ENCODE measurements at regions not wholly inside any gene's neighbourhood (a gene's known extent, or its start where the extent isn't known, plus 50 kb on each side); places are given as distances from the start of the nearest gene placed in this dataset.

DNA sequence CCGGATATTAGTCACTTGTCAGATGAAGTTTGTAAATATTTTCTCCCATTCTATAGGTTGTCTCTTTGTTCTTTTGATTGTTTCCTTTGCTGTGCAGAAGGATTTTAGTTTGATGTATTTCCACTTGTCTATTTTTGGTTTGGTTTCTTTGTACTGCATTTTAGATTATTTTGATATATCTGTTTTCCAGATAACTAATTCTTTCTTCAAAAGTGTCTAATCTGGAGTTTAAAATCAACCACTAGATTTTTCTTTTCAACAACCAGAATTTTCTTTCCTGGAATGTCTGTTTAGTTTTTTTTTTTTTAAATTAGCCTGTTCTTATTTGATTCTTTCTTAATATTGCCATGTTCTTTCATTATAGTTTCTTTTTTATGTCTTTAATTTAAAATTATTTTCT, 116.8 kb upstream of the INHBA start:
- Histone ChIP-seq H3K36me3 (ENCODE audit: control insufficient read depth, insufficient read depth, low read length) (no peaks in the 10 kb centered on the region), H3K27ac (ENCODE audit: low read depth, low read length, severe bottlenecking) (no peak overlapping the region), H3K4me3 (ENCODE audit: extremely low read depth, insufficient read depth, low read length, poor library complexity, severe bottlenecking) (no peak overlapping the region), H3K9me3 (ENCODE audit: control insufficient read depth, low read length) (no peaks in the 10 kb centered on the region), H3K4me1 (ENCODE audit: control insufficient read depth, insufficient read depth, low read length, poor library complexity, severe bottlenecking) (no peaks in the 10 kb centered on the region)
- no CpG with 5 or more reads among the region's 1 CpG for WGBS, 2 experiments (ENCODE audit: insufficient coverage in 2 of 2)

GRCh38 chr7:41818765-41819398, 116.0 kb upstream of the INHBA start:
- no peak overlapping the region for H3K4me3 ChIP-seq (ENCODE audit: extremely low read depth, insufficient read depth, low read length, poor library complexity, severe bottlenecking)
- H3K27ac ChIP-seq (ENCODE audit: low read depth, low read length, severe bottlenecking) = no peak overlapping the region
- no peaks in the 10 kb centered on the region for H3K36me3 ChIP-seq (ENCODE audit: control insufficient read depth, insufficient read depth, low read length)
- no peaks in the 10 kb centered on the region for H3K9me3 ChIP-seq (ENCODE audit: control insufficient read depth, low read length)
- H3K4me1 ChIP-seq (ENCODE audit: control insufficient read depth, insufficient read depth, low read length, poor library complexity, severe bottlenecking) = no peaks in the 10 kb centered on the region
- WGBS, 2 experiments (ENCODE audit: insufficient coverage in 2 of 2) = no CpG with 5 or more reads among the region's 1 CpG

DNA sequence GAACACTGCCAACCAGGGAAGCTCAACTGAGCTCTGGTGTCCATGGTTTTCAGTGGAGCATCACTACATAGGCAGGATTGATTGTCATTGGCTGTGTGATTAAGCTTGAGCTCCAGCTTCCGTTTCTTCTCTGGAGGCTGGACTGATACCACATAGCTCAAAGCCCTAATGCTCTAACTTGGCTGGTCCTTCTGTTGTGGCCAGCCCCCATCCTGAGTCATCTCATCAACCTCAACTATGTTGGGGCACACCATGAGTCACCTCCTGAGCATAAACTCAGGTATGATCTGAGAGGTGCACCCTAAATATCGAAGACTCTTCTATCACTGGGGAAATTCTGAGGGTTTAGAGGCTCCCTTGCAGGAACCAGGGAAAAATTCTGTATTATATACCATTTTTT, 114.5 kb upstream of the INHBA start:
- WGBS, 2 experiments (ENCODE audit: insufficient coverage in 2 of 2) = 60 to 100% methylated on average over 1 of the region's 2 CpGs

DNA sequence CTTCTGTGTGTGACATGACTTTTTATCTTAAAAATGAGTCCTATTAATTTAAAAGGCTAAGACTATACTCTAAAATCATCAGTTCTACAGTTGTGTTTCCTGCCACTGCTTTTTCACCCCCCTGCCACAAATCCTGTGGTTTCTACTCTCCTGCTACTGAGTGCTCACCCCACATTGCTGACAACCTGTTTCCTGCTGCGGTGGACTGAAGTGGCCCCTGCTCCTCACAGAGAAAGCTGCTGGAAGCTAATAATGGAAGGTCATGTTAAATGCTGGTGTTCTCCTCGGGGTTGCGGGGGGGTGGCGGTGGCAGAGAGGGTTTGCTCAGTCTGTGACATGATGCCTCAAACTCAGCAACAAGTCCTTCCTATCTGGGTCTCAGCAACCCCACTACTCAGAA, 113.2 kb upstream of the INHBA start:
- no peaks in the 10 kb centered on the region for H3K9me3 ChIP-seq (ENCODE audit: control insufficient read depth, low read length)
- no peaks in the 10 kb centered on the region for H3K4me1 ChIP-seq (ENCODE audit: control insufficient read depth, insufficient read depth, low read length, poor library complexity, severe bottlenecking)
- no peak overlapping the region for H3K4me3 ChIP-seq (ENCODE audit: extremely low read depth, insufficient read depth, low read length, poor library complexity, severe bottlenecking)
- no peak overlapping the region for H3K27ac ChIP-seq (ENCODE audit: low read depth, low read length, severe bottlenecking)
- no peaks in the 10 kb centered on the region for H3K36me3 ChIP-seq (ENCODE audit: control insufficient read depth, insufficient read depth, low read length)
- 80 to 94% methylated on average over 1 to 3 of the region's 4 CpGs for WGBS, 2 experiments (ENCODE audit: insufficient coverage in 2 of 2)

More for the DNA sequence above, 114.5 kb upstream of the INHBA start:
- Histone ChIP-seq H3K4me3 (ENCODE audit: extremely low read depth, insufficient read depth, low read length, poor library complexity, severe bottlenecking) (no peak overlapping the region), H3K36me3 (ENCODE audit: control insufficient read depth, insufficient read depth, low read length) (no peaks in the 10 kb centered on the region), H3K9me3 (ENCODE audit: control insufficient read depth, low read length) (no peaks in the 10 kb centered on the region), H3K27ac (ENCODE audit: low read depth, low read length, severe bottlenecking) (no peak overlapping the region), H3K4me1 (ENCODE audit: control insufficient read depth, insufficient read depth, low read length, poor library complexity, severe bottlenecking) (no peaks in the 10 kb centered on the region)

DNA sequence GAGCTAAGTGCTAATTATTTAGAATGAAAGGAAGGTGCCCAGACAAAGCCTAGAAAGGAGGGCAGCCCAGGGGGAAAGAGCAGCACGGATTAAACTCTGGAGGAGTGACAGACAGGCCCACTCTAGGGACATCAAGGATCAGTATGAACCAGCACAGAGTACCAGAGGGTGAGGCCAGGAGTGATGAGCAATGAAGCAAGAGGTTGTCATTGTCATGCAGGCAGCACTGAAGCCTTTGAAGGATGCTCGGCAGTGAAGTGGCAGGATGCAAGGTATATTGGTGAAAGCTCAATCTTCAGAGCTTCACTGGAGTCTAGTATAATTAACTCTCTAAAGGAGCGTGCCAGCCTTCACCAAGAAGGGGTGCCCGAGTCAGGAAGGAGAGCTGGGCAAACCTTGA, 112.0 kb upstream of the INHBA start:
- Histone ChIP-seq H3K9me3 (ENCODE audit: control insufficient read depth, low read length) (no peaks in the 10 kb centered on the region), H3K4me1 (ENCODE audit: control insufficient read depth, insufficient read depth, low read length, poor library complexity, severe bottlenecking) (no peaks in the 10 kb centered on the region), H3K36me3 (ENCODE audit: control insufficient read depth, insufficient read depth, low read length) (no peaks in the 10 kb centered on the region), H3K4me3 (ENCODE audit: extremely low read depth, insufficient read depth, low read length, poor library complexity, severe bottlenecking) (no peak overlapping the region), H3K27ac (ENCODE audit: low read depth, low read length, severe bottlenecking) (no peak overlapping the region)
- WGBS, 2 experiments (ENCODE audit: insufficient coverage in 2 of 2) = 72 to 73% methylated on average over 4 of the region's 4 CpGs

DNA sequence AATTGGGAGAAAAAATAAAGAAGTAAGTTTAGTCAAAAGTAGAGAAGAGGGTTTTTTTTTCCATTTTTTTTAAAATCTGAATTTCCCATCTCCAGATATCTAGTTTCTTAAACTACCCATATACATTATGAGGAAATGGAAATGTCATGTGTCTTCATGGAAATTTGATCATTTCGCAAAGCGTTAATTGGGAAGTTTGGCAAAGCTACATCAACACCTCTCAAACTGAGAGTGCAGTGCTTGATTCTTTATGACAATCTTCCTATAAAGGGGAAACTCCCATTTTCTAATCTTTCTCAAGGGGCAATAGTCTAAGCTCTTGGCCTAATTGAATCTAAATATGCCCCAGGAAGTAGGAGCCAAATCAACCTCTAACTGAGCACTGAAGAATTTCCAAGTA, 110.4 kb upstream of the INHBA start:
- Histone ChIP-seq H3K27ac (ENCODE audit: low read depth, low read length, severe bottlenecking) (no peak overlapping the region), H3K4me1 (ENCODE audit: control insufficient read depth, insufficient read depth, low read length, poor library complexity, severe bottlenecking) (no peaks in the 10 kb centered on the region), H3K36me3 (ENCODE audit: control insufficient read depth, insufficient read depth, low read length) (no peaks in the 10 kb centered on the region), H3K4me3 (ENCODE audit: extremely low read depth, insufficient read depth, low read length, poor library complexity, severe bottlenecking) (no peak overlapping the region), H3K9me3 (ENCODE audit: control insufficient read depth, low read length) (no peaks in the 10 kb centered on the region)
- no CpG with 5 or more reads among the region's 2 CpGs for WGBS, 2 experiments (ENCODE audit: insufficient coverage in 2 of 2)

GRCh38 chr7:41811941-41812340, 109.1 kb upstream of the INHBA start:
- Histone ChIP-seq H3K4me3 (ENCODE audit: extremely low read depth, insufficient read depth, low read length, poor library complexity, severe bottlenecking) (no peak overlapping the region), H3K4me1 (ENCODE audit: control insufficient read depth, insufficient read depth, low read length, poor library complexity, severe bottlenecking) (no peaks in the 10 kb centered on the region), H3K36me3 (ENCODE audit: control insufficient read depth, insufficient read depth, low read length) (no peaks in the 10 kb centered on the region), H3K9me3 (ENCODE audit: control insufficient read depth, low read length) (no peaks in the 10 kb centered on the region), H3K27ac (ENCODE audit: low read depth, low read length, severe bottlenecking) (no peak overlapping the region)

DNA sequence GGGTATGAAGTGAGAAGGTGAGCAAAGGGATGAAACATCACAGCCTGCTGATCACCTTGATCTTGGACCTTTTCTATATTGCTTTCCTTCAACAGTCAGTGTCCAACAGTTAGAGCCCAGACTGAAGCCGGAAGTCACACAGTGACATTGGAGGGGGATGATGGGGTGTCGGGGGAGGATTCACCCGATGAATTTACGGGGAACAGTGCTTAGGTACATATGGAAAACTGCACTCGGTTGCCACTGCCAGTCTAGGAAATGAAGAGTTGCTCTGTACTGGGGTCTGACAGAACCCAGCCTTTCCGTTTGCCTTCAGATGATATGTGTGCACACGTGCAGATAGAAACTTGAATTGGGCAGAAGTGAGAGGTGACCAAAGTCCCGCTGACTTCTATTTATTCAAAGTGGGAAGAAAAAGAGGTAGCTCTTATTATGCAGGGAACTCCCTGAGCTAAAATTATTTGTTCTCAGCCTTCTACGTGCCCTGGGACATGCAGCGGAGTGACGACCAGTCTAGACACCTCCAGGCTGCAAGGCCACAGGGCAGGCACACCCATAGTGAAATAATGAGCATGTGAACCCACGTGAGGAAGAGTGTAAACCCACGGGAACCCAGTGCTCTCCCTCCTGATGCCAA, 107.2 kb upstream of the INHBA start:
- WGBS, 2 experiments (ENCODE audit: insufficient coverage in 2 of 2) = 91 to 98% methylated on average over 11 to 13 of the region's 13 CpGs
- no peak overlapping the region for H3K4me3 ChIP-seq (ENCODE audit: extremely low read depth, insufficient read depth, low read length, poor library complexity, severe bottlenecking)
- no peaks in the 10 kb centered on the region for H3K4me1 ChIP-seq (ENCODE audit: control insufficient read depth, insufficient read depth, low read length, poor library complexity, severe bottlenecking)
- H3K27ac ChIP-seq (ENCODE audit: low read depth, low read length, severe bottlenecking) = no peak overlapping the region
- no peaks in the 10 kb centered on the region for H3K9me3 ChIP-seq (ENCODE audit: control insufficient read depth, low read length)
- H3K36me3 ChIP-seq (ENCODE audit: control insufficient read depth, insufficient read depth, low read length) = no peaks in the 10 kb centered on the region

DNA sequence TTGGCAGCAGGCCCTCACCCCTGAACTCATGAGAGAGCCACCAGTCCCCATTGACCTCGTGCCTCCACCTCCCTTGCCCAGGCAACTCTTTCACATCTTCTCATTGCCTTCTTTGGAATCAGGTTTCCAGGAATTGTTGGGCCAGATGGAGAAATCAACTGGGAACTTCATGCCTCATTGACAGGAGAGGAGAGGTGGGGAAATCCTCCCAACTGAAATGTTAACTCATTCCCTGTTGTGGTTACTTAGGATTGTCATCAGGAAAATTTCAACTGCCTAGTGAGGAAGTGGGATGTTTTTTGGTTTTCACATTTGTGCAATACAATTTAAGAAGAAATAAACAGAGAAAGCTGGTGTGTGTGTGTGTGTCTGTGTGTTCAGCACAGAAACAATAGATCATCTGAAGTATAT, 106.6 kb upstream of the INHBA start:
- no peak overlapping the region for H3K27ac ChIP-seq (ENCODE audit: low read depth, low read length, severe bottlenecking)

DNA sequence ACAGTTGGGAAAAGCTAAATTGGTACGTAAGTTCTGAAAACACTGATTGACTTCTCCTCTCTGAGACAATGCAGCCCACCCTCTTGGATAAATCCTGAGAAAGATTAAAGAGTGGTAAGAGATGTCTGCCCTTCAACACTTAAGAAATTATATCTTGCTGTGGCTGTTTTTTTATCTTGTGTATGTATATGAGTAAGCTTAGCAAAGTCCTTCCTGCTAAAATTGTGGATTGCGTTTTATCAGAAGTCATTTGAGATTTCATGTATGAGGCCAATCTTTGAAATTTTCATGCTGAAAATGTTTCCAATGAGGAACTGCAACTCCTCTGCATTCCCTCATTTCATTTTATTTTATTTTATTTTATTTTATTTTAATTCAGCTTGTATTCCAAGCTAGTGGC, 106.2 kb upstream of the INHBA start:
- Histone ChIP-seq H3K27ac (ENCODE audit: low read depth, low read length, severe bottlenecking) (no peak overlapping the region), H3K36me3 (ENCODE audit: control insufficient read depth, insufficient read depth, low read length) (no peaks in the 10 kb centered on the region), H3K9me3 (ENCODE audit: control insufficient read depth, low read length) (no peaks in the 10 kb centered on the region), H3K4me1 (ENCODE audit: control insufficient read depth, insufficient read depth, low read length, poor library complexity, severe bottlenecking) (no peaks in the 10 kb centered on the region), H3K4me3 (ENCODE audit: extremely low read depth, insufficient read depth, low read length, poor library complexity, severe bottlenecking) (no peak overlapping the region)
- WGBS, 2 experiments (ENCODE audit: insufficient coverage in 2 of 2) = 100% methylated on average over 1 of the region's 2 CpGs; no CpG with 5 or more reads in 1 of the 2 experiments

More for the DNA sequence above, 106.6 kb upstream of the INHBA start:
- Histone ChIP-seq H3K36me3 (ENCODE audit: control insufficient read depth, insufficient read depth, low read length) (no peaks in the 10 kb centered on the region), H3K4me1 (ENCODE audit: control insufficient read depth, insufficient read depth, low read length, poor library complexity, severe bottlenecking) (no peaks in the 10 kb centered on the region), H3K4me3 (ENCODE audit: extremely low read depth, insufficient read depth, low read length, poor library complexity, severe bottlenecking) (no peak overlapping the region), H3K9me3 (ENCODE audit: control insufficient read depth, low read length) (no peaks in the 10 kb centered on the region)
- WGBS, 2 experiments (ENCODE audit: insufficient coverage in 2 of 2) = 80% methylated on average over 1 of the region's 1 CpG; no CpG with 5 or more reads in 1 of the 2 experiments

GRCh38 chr7:41808541-41808940, 105.7 kb upstream of the INHBA start:
- H3K4me1 ChIP-seq (ENCODE audit: control insufficient read depth, insufficient read depth, low read length, poor library complexity, severe bottlenecking) = no peaks in the 10 kb centered on the region
- no peak overlapping the region for H3K4me3 ChIP-seq (ENCODE audit: extremely low read depth, insufficient read depth, low read length, poor library complexity, severe bottlenecking)
- 52% methylated on average over 3 of the region's 3 CpGs for WGBS, 2 experiments (ENCODE audit: insufficient coverage in 2 of 2)
- H3K9me3 ChIP-seq (ENCODE audit: control insufficient read depth, low read length) = no peaks in the 10 kb centered on the region
- no peak overlapping the region for H3K27ac ChIP-seq (ENCODE audit: low read depth, low read length, severe bottlenecking)
- H3K36me3 ChIP-seq (ENCODE audit: control insufficient read depth, insufficient read depth, low read length) = no peaks in the 10 kb centered on the region

All from mesodermal cell (in vitro differentiated cells).